DND-41 (cell line): ENCODE measurements at regions not wholly inside any gene's neighbourhood (a gene's known extent, or its start where the extent isn't known, plus 50 kb on each side); places are given as distances from the start of the nearest gene placed in this dataset.

Experiments
- ATAC-seq: fragments of 200-7000 bp; cut with Tn5 transposase; 3 replicates; pipeline ENCODE4 v1.9.1; 2021; ENCODE audit warnings: low read depth; ENCODE audit not compliant: insufficient read depth
- DNase-seq: peaks from one replicate; pipeline ENCODE4 v3.0.0-alpha.2; 2020
- H2AFZ ChIP-seq: 2 replicates; pipeline ENCODE4 v1.6.0; 2012; ENCODE audit warnings: low read depth, low read length
- H3K27ac ChIP-seq: 2 replicates; pipeline ENCODE4 v1.5.1; 2012; ENCODE audit warnings: low read length, inconsistent platforms
- H3K27me3 ChIP-seq: fragments of 200-600 bp; sonication (generic); 2 replicates; pipeline ENCODE4 v1.6.0; 2012; ENCODE audit warnings: low read length, mild to moderate bottlenecking, inconsistent platforms; ENCODE audit not compliant: insufficient read depth, poor library complexity
- H3K36me3 ChIP-seq: 2 replicates; pipeline ENCODE4 v1.5.1; 2012; ENCODE audit warnings: low read length, inconsistent platforms; ENCODE audit not compliant: insufficient read depth
- H3K4me1 ChIP-seq: 2 replicates; pipeline ENCODE4 v1.5.1; 2012; ENCODE audit warnings: mild to moderate bottlenecking, low read length; ENCODE audit not compliant: insufficient read depth
- H3K4me2 ChIP-seq: 2 replicates; pipeline ENCODE4 v1.6.0; 2012; ENCODE audit warnings: mild to moderate bottlenecking, moderate library complexity, low read length, inconsistent platforms; ENCODE audit not compliant: insufficient read depth
- H3K4me3 ChIP-seq, 2 experiments: fragments of 200-600 bp in 1 of 2; shearing (Covaris generic) in 1 of 2; 2 replicates each; pipeline ENCODE4 v1.5.1; 2012 to 2016; ENCODE audit warnings: inconsistent platforms in 2 of 2, low read length in 2 of 2, mild to moderate bottlenecking in 2 of 2, low read depth in 1 of 2, moderate library complexity in 1 of 2
- H3K79me2 ChIP-seq: 2 replicates; pipeline ENCODE4 v1.6.0; 2012; ENCODE audit warnings: low read length, inconsistent platforms; ENCODE audit not compliant: insufficient read depth
- H3K9ac ChIP-seq: 2 replicates; pipeline ENCODE4 v1.6.0; 2012; ENCODE audit warnings: low read depth, mild to moderate bottlenecking, inconsistent platforms, low read length, moderate library complexity
- H3K9me3 ChIP-seq: 2 replicates; pipeline ENCODE4 v1.5.1; 2012; ENCODE audit warnings: low read length, moderate library complexity, mild to moderate bottlenecking, inconsistent platforms; ENCODE audit not compliant: insufficient read depth, severe bottlenecking
- H4K20me1 ChIP-seq: 2 replicates; pipeline ENCODE4 v1.6.0; 2012; ENCODE audit warnings: low read length; ENCODE audit not compliant: insufficient read depth
- CTCF ChIP-seq: IDR thresholded peaks from 2 replicates; pipeline ENCODE4 v1.5.1; 2012; ENCODE audit warnings: borderline replicate concordance, low read length, moderate library complexity, mild to moderate bottlenecking; ENCODE audit not compliant: poor library complexity, severe bottlenecking; ENCODE audit errors: extremely low read depth
- EZH2 ChIP-seq: IDR thresholded peaks from 3 replicates; pipeline ENCODE4 v1.6.1; 2012; ENCODE audit warnings: borderline replicate concordance, low read depth, mild to moderate bottlenecking, moderate library complexity, low read length, inconsistent platforms; ENCODE audit not compliant: severe bottlenecking

GRCh38 chr13:44274771-44275205, 98.8 kb upstream of the SERP2 start:
- Histone ChIP-seq H4K20me1 (no peaks in the 10 kb centered on the region), H3K9ac (peak overlapping the region; percentile 59), H3K27ac (peak overlapping the region; percentile 94), H3K36me3 (no peaks in the 10 kb centered on the region), H3K4me1 (peaks cover 67% of the 10 kb centered on the region), H2AFZ (peak overlapping the region; percentile 77), H3K4me3 (peak overlapping the region; percentile 3 to 52; a peak in 3 of 4 replicates), H3K79me2 (no peaks in the 10 kb centered on the region), H3K27me3 (no peaks in the 10 kb centered on the region), H3K9me3 (no peaks in the 10 kb centered on the region), H3K4me2 (peak overlapping the region; percentile 64)
- TF ChIP-seq CTCF (no peak), EZH2 (no peak)
- peak; percentile 81 for ATAC-seq
- peak; percentile 84 for DNase-seq

- peak overlapping the region; percentile 77 for H2AFZ ChIP-seq
- H3K36me3 ChIP-seq = no peaks in the 10 kb centered on the region
- no peaks in the 10 kb centered on the region for H3K27me3 ChIP-seq
These were observed 98.2 kb upstream of the SERP2 start for GRCh38 chr13:44275381-44275780.

GRCh38 chr13:44276061-44276460, 97.6 kb upstream of the SERP2 start:
- H3K27ac ChIP-seq = peak overlapping the region; percentile 94
- peak overlapping the region; percentile 59 for H3K9ac ChIP-seq
- no peaks in the 10 kb centered on the region for H3K79me2 ChIP-seq
- TF ChIP-seq EZH2 (no peak), CTCF (no peak)
- no peaks in the 10 kb centered on the region for H4K20me1 ChIP-seq
- no peak overlapping the region for H3K4me3 ChIP-seq
- ATAC-seq = no peak
- peaks cover 78% of the 10 kb centered on the region for H3K4me1 ChIP-seq
- no peaks in the 10 kb centered on the region for H3K27me3 ChIP-seq
- H2AFZ ChIP-seq = peak overlapping the region; percentile 77
- H3K36me3 ChIP-seq = no peaks in the 10 kb centered on the region
- no peaks in the 10 kb centered on the region for H3K9me3 ChIP-seq
- peak; percentile 57 for DNase-seq
- H3K4me2 ChIP-seq = peak overlapping the region; percentile 64

More at GRCh38 chr13:44275381-44275780, 98.2 kb upstream of the SERP2 start:
- Histone ChIP-seq H3K4me2 (peak overlapping the region; percentile 64), H3K9ac (peak overlapping the region; percentile 59), H4K20me1 (no peaks in the 10 kb centered on the region), H3K4me3 (peak overlapping the region in 1 of 2 experiments; percentile 52; a peak in 2 of 4 replicates), H3K4me1 (peaks cover 71% of the 10 kb centered on the region), H3K79me2 (no peaks in the 10 kb centered on the region), H3K27ac (peak overlapping the region; percentile 94), H3K9me3 (no peaks in the 10 kb centered on the region)
- no peak for DNase-seq
- ATAC-seq = no peak
- TF ChIP-seq EZH2 = no peak

GRCh38 chr13:44277459-44277858, 96.2 kb upstream of the SERP2 start:
- H3K4me2 ChIP-seq = no peak overlapping the region
- ATAC-seq (no peak), DNase-seq (no peak)
- H3K27me3 ChIP-seq = no peaks in the 10 kb centered on the region
- H3K27ac ChIP-seq = peak overlapping the region; percentile 83
- H3K9ac ChIP-seq = no peak overlapping the region
- H3K4me1 ChIP-seq = peaks cover 81% of the 10 kb centered on the region
- TF ChIP-seq EZH2 (no peak), CTCF (no peak)
- no peaks in the 10 kb centered on the region for H3K9me3 ChIP-seq
- H4K20me1 ChIP-seq = no peaks in the 10 kb centered on the region
- no peak overlapping the region for H3K4me3 ChIP-seq
- no peaks in the 10 kb centered on the region for H3K79me2 ChIP-seq
- H3K36me3 ChIP-seq = no peaks in the 10 kb centered on the region
- peak overlapping the region; percentile 76 for H2AFZ ChIP-seq
